Epithelial cell of esophagus (primary cell): ENCODE measurements at regions not wholly inside any gene's neighbourhood (a gene's known extent, or its start where the extent isn't known, plus 50 kb on each side); places are given as distances from the start of the nearest gene placed in this dataset.

Experiments used
- DNase-seq: peaks from one replicate; pipeline ENCODE4 v3.0.0; 2010; ENCODE audit warnings: low read depth
- H3K4me3 ChIP-seq: 2 replicates; pipeline ENCODE4 v1.5.1; 2011; ENCODE audit warnings: mild to moderate bottlenecking, low read length, control low read depth
- CTCF ChIP-seq: IDR thresholded peaks from 2 replicates; pipeline ENCODE4 v1.5.1; 2011; ENCODE audit warnings: low read depth, mild to moderate bottlenecking, low read length, control low read depth, inconsistent platforms; ENCODE audit not compliant: insufficient read depth; ENCODE audit errors: missing control alignments

DNA sequence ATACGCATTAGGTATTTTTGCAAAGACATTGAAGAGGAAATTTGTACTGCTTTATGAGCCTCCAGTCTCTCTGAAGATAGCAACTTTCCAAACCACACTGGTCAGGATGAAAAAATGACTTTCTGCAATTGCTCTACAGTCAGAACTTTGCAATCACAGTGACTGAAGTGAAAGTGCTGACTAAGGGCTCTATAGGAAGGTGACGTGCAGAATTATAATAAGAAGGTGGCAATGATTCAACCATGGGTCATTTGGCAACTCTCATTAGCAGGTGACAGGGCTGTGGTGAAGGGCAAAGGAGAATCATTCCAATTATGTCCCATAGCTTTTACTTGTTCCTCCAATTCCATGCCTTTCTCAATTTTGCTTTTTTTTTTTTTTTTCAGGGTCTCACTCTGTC lies 311.0 kb downstream of the ANKRD30A start:
- DNase-seq, result peak; percentile 35
- no peak for TF ChIP-seq CTCF
- no peak overlapping the region for H3K4me3 ChIP-seq

- H3K4me3 ChIP-seq, result no peak overlapping the region
- peak; percentile 36 for DNase-seq
- TF ChIP-seq CTCF, result no peak
These were observed 308.7 kb downstream of the ANKRD30A start for GRCh38 chr10:37434091-37434490.
